Activated B cell treated with CpG ODN at 0.5 μM for 24 hours (primary cell): ENCODE measurements at regions not wholly inside any gene's neighbourhood (a gene's known extent, or its start where the extent isn't known, plus 50 kb on each side); places are given as distances from the start of the nearest gene placed in this dataset.

Experiments
- ATAC-seq: fragments of 200-7000 bp; cut with Tn5 transposase; one replicate; pipeline ENCODE4 v1.10.0; 2021; ENCODE audit warnings: low read depth, mild to moderate bottlenecking, moderate library complexity
- CTCF ChIA-PET: fragments of 350-600 bp; sonication (Branson Sonifier 250); formaldehyde crosslinking; loops from one replicate; lab custom pipeline; 2021; ENCODE audit warnings: antibody characterized with exemption; lab: Charles Lee
- POLR2A ChIA-PET: fragments of 350-600 bp; sonication (Branson Sonifier 250); formaldehyde crosslinking; loops from one replicate; lab custom pipeline; 2021; ENCODE audit warnings: antibody characterized with exemption; lab: Charles Lee
- DNase-seq: peaks from one replicate; pipeline ENCODE4 v3.0.0; 2022
- H3K27ac Mint-ChIP-seq: one replicate; pipeline ENCODE4 v1.8.0; 2020; ENCODE audit warnings: mixed read lengths
- H3K27me3 Mint-ChIP-seq: one replicate; pipeline ENCODE4 v1.8.0; 2021; ENCODE audit warnings: mixed read lengths
- H3K36me3 Mint-ChIP-seq: one replicate; pipeline ENCODE4 v1.8.0; 2021; ENCODE audit warnings: low read depth, mixed read lengths
- H3K4me1 Mint-ChIP-seq: one replicate; pipeline ENCODE4 v1.8.0; 2021; ENCODE audit warnings: mixed read lengths
- H3K4me3 Mint-ChIP-seq: one replicate; pipeline ENCODE4 v1.8.0; 2020; ENCODE audit warnings: mild to moderate bottlenecking, mixed read lengths
- H3K9me3 Mint-ChIP-seq: one replicate; pipeline ENCODE4 v1.8.0; 2020; ENCODE audit warnings: mixed read lengths
- CTCF ChIP-seq: fragments of 200-600 bp; IDR thresholded peaks from one replicate; pipeline ENCODE4 v1.8.0; 2022; ENCODE audit warnings: antibody characterized with exemption, mild to moderate bottlenecking
- intact Hi-C: fragments of 100-400 bp; cut with micrococcal nuclease; formaldehyde crosslinking; loops from one replicate; pipeline ENCODE4 v1.15.1; 2024

GRCh38 chr2:19810637-19811036 is 91.1 kb downstream of the TTC32 start:
- CTCF ChIA-PET: no interaction called here
- DNase-seq (no peak), ATAC-seq (no peak)
- Mint-ChIP-seq H3K36me3 (no peaks in the 10 kb centered on the region), H3K27ac (no peak overlapping the region), H3K9me3 (no peaks in the 10 kb centered on the region), H3K4me3 (no peak overlapping the region), H3K4me1 (no peaks in the 10 kb centered on the region), H3K27me3 (peaks cover 8% of the 10 kb centered on the region)
- intact Hi-C loops: no loop called here
- POLR2A ChIA-PET: no interaction called here
- no peak for TF ChIP-seq CTCF

- Mint-ChIP-seq H3K9me3 (no peaks in the 10 kb centered on the region), H3K27ac (no peak overlapping the region), H3K27me3 (peaks cover 8% of the 10 kb centered on the region), H3K4me3 (no peak overlapping the region), H3K36me3 (no peaks in the 10 kb centered on the region), H3K4me1 (no peaks in the 10 kb centered on the region)
- intact Hi-C loops: no loop called here
- ATAC-seq: no peak
- CTCF ChIA-PET: no interaction called here
- DNase-seq: no peak
- no peak for TF ChIP-seq CTCF
- POLR2A ChIA-PET: no interaction called here
These were observed 91.6 kb downstream of the TTC32 start for GRCh38 chr2:19810148-19810547.

GRCh38 chr2:19809206-19809605 is 92.6 kb downstream of the TTC32 start:
- H3K27ac Mint-ChIP-seq: no peak overlapping the region
- no peaks in the 10 kb centered on the region for H3K4me1 Mint-ChIP-seq
- no peaks in the 10 kb centered on the region for H3K9me3 Mint-ChIP-seq
- ChIA-PET CTCF (no interaction called here), POLR2A (no interaction called here)
- H3K27me3 Mint-ChIP-seq: peaks cover 8% of the 10 kb centered on the region
- DNase-seq (no peak), ATAC-seq (no peak)
- no peak for TF ChIP-seq CTCF
- intact Hi-C loops: no loop called here
- H3K36me3 Mint-ChIP-seq: no peaks in the 10 kb centered on the region
- no peak overlapping the region for H3K4me3 Mint-ChIP-seq

- no peak for DNase-seq
These were observed 93.9 kb downstream of the TTC32 start for GRCh38 chr2:19807866-19808265.

GRCh38 chr2:19807346-19807745 is 94.4 kb downstream of the TTC32 start:
- Mint-ChIP-seq H3K27me3 (peaks cover 4% of the 10 kb centered on the region), H3K36me3 (no peaks in the 10 kb centered on the region), H3K27ac (no peak overlapping the region), H3K4me1 (no peaks in the 10 kb centered on the region), H3K9me3 (no peaks in the 10 kb centered on the region), H3K4me3 (no peak overlapping the region)
- no peak for TF ChIP-seq CTCF
- intact Hi-C loops: no loop called here
- ChIA-PET POLR2A (no interaction called here), CTCF (no interaction called here)
- no peak for ATAC-seq
- no peak for DNase-seq

More at GRCh38 chr2:19807866-19808265, 93.9 kb downstream of the TTC32 start:
- intact Hi-C loops: no loop called here
- ChIA-PET CTCF (no interaction called here), POLR2A (no interaction called here)
- no peak for TF ChIP-seq CTCF
- Mint-ChIP-seq H3K9me3 (no peaks in the 10 kb centered on the region), H3K36me3 (no peaks in the 10 kb centered on the region), H3K27ac (no peak overlapping the region), H3K4me1 (no peaks in the 10 kb centered on the region), H3K4me3 (no peak overlapping the region), H3K27me3 (peaks cover 6% of the 10 kb centered on the region)
- ATAC-seq: no peak
